B cell (primary cell): ENCODE measurements at regions not wholly inside any gene's neighbourhood (a gene's known extent, or its start where the extent isn't known, plus 50 kb on each side); places are given as distances from the start of the nearest gene placed in this dataset.

ENCODE experiments used
- CTCF ChIP-seq: fragments of 200-600 bp; IDR thresholded peaks from one replicate; pipeline ENCODE4 v1.8.0; 2022; ENCODE audit warnings: antibody characterized with exemption, mild to moderate bottlenecking
- EZH2 ChIP-seq: IDR thresholded peaks from 2 replicates; pipeline ENCODE4 v1.6.1; 2012; ENCODE audit warnings: borderline replicate concordance, low read depth, mild to moderate bottlenecking, moderate library complexity, low read length; ENCODE audit not compliant: insufficient read depth, poor library complexity, severe bottlenecking

- TF ChIP-seq CTCF = no peak
- TF ChIP-seq EZH2 = no peak
These were observed 69.8 kb downstream of the GADD45G start for GRCh38 chr9:89674667-89675057.
